ENCODE measurements at regions not wholly inside any gene's neighbourhood (a gene's known extent, or its start where the extent isn't known, plus 50 kb on each side); places are given as distances from the start of the nearest gene placed in this dataset.
"Not testable (repeated sequence)": the region's sequence is repeated elsewhere in the genome, so short reads cannot be mapped to it uniquely, and the experiment has no call there.

DNA sequence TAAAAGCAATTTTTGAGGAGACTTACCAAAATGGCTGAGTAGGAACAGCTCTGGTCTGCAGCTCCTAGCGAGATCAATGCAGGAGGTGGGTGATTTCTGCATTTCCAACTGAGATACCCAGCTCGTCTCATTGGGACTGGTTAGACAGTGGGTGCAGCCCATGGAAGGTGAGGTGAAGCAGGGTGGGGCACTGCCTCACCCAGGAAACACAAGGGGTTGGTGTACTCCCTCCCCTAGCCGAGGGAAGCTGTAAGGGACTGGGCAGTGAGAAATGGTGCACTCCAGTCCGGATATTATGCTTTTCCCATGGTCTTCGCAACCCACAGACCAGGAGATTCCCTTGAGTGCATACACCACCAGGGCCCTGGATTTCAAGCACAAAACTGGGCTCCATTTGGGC is 419.0 kb downstream of the NUP35 start:
- no peak for DNase-seq (ENCODE audit: low read depth, low spot score)
- Histone ChIP-seq H3K27ac (ENCODE audit: control insufficient read depth, insufficient read depth, low read length) (no peak overlapping the region), H3K9me1 (ENCODE audit: control insufficient read depth, extremely low read depth, insufficient read depth, low read length) (no peaks in the 10 kb centered on the region), H3K36me3 (ENCODE audit: control insufficient read depth in 2 of 2, extremely low read depth in 1 of 2, insufficient read depth in 2 of 2, low read length in 2 of 2) (no peaks in the 10 kb centered on the region), H3K9me3 (ENCODE audit: control insufficient read depth, low read depth, low read length) (no peaks in the 10 kb centered on the region), H3K4me3 (ENCODE audit: control insufficient read depth in 2 of 3, extremely low read depth in 1 of 3, insufficient read depth in 2 of 3, low read depth in 1 of 3, low read length in 3 of 3) (no peak overlapping the region), H4K20me1 (ENCODE audit: control insufficient read depth, extremely low read depth, insufficient read depth, low read length) (no peaks in the 10 kb centered on the region), H3K27me3 (ENCODE audit: control insufficient read depth, extremely low read depth, insufficient read depth, low read length) (no peaks in the 10 kb centered on the region), H3K4me2 (ENCODE audit: control insufficient read depth, extremely low read depth, insufficient read depth, low read depth, low read length) (no peak overlapping the region), H3K79me2 (ENCODE audit: control insufficient read depth, insufficient read depth, low read length) (no peaks in the 10 kb centered on the region), H2AFZ (ENCODE audit: control insufficient read depth, low read length) (no peak overlapping the region), H3K9ac (ENCODE audit: control insufficient read depth, extremely low read depth, insufficient read depth, low read length) (no peak overlapping the region), H3K4me1 (ENCODE audit: control insufficient read depth, extremely low read depth, insufficient read depth, low read length) (no peaks in the 10 kb centered on the region)
- TF ChIP-seq CTCF (optimal IDR thresholded peaks at IDR 0.05 in 1 of 3, IDR thresholded peaks at IDR 0.05 in 1 of 3, conservative IDR thresholded peaks at IDR 0.05 in 1 of 3; ENCODE audit: extremely low read depth in 1 of 3, insufficient read depth in 2 of 3, low read length in 3 of 3) (no peak), EZH2 (IDR thresholded peaks at IDR 0.05; ENCODE audit: low read length) (no peak)
- no peak for FAIRE-seq
- dilution Hi-C loops (cut with MboI; ENCODE audit: extremely low pct_ligation_motif_present, low sequenced_read_pairs) = no loop called here

DNA sequence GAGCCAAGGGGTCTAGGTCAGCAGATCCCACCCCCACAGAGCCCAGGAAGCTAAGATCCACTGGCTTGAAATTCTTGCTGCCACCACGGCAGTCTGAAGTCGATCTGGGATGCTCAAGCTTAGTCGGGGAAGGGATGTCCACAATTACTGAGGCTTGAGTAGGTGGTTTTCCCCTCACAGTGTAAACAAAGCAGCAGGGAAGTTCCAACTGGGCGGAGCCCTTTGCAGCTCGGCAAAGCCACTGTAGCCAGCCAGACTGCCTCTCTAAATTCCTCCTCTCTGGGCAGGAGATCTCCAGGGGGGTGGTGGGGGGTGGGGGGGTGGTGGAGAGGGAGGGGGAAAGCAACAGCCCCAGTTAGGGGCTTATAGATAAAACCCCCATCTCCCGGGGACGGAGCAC is 419.5 kb downstream of the NUP35 start:
- Histone ChIP-seq H3K27me3 (ENCODE audit: control insufficient read depth, extremely low read depth, insufficient read depth, low read length) (no peaks in the 10 kb centered on the region), H2AFZ (ENCODE audit: control insufficient read depth, low read length) (no peak overlapping the region)

GRCh38 chr2:183546560-183547350 is 422.5 kb downstream of the NUP35 start:
- H3K4me3 ChIP-seq (ENCODE audit: control insufficient read depth in 2 of 3, extremely low read depth in 1 of 3, insufficient read depth in 2 of 3, low read depth in 1 of 3, low read length in 3 of 3); H3K9me3 ChIP-seq (ENCODE audit: control insufficient read depth, low read depth, low read length); H3K36me3 ChIP-seq (ENCODE audit: control insufficient read depth in 2 of 2, extremely low read depth in 1 of 2, insufficient read depth in 2 of 2, low read length in 2 of 2); dilution Hi-C loops (cut with MboI; ENCODE audit: extremely low pct_ligation_motif_present, low sequenced_read_pairs); H4K20me1 ChIP-seq (ENCODE audit: control insufficient read depth, extremely low read depth, insufficient read depth, low read length); H3K4me2 ChIP-seq (ENCODE audit: control insufficient read depth, extremely low read depth, insufficient read depth, low read depth, low read length); H3K9ac ChIP-seq (ENCODE audit: control insufficient read depth, extremely low read depth, insufficient read depth, low read length); H3K4me1 ChIP-seq (ENCODE audit: control insufficient read depth, extremely low read depth, insufficient read depth, low read length); H2AFZ ChIP-seq (ENCODE audit: control insufficient read depth, low read length); H3K27ac ChIP-seq (ENCODE audit: control insufficient read depth, insufficient read depth, low read length); H3K27me3 ChIP-seq (ENCODE audit: control insufficient read depth, extremely low read depth, insufficient read depth, low read length); H3K79me2 ChIP-seq (ENCODE audit: control insufficient read depth, insufficient read depth, low read length); FAIRE-seq; DNase-seq (ENCODE audit: low read depth, low spot score); H3K9me1 ChIP-seq (ENCODE audit: control insufficient read depth, extremely low read depth, insufficient read depth, low read length): not testable (repeated sequence)

More for the DNA sequence above, 419.5 kb downstream of the NUP35 start:
- TF ChIP-seq CTCF (optimal IDR thresholded peaks at IDR 0.05 in 1 of 3, IDR thresholded peaks at IDR 0.05 in 1 of 3, conservative IDR thresholded peaks at IDR 0.05 in 1 of 3; ENCODE audit: extremely low read depth in 1 of 3, insufficient read depth in 2 of 3, low read length in 3 of 3) (no peak), EZH2 (IDR thresholded peaks at IDR 0.05; ENCODE audit: low read length) (no peak)
- Histone ChIP-seq H3K9ac (ENCODE audit: control insufficient read depth, extremely low read depth, insufficient read depth, low read length) (no peak overlapping the region), H3K4me3 (ENCODE audit: control insufficient read depth in 2 of 3, extremely low read depth in 1 of 3, insufficient read depth in 2 of 3, low read depth in 1 of 3, low read length in 3 of 3) (no peak overlapping the region), H3K79me2 (ENCODE audit: control insufficient read depth, insufficient read depth, low read length) (no peaks in the 10 kb centered on the region), H4K20me1 (ENCODE audit: control insufficient read depth, extremely low read depth, insufficient read depth, low read length) (no peaks in the 10 kb centered on the region), H3K27ac (ENCODE audit: control insufficient read depth, insufficient read depth, low read length) (no peak overlapping the region), H3K9me1 (ENCODE audit: control insufficient read depth, extremely low read depth, insufficient read depth, low read length) (no peaks in the 10 kb centered on the region), H3K36me3 (ENCODE audit: control insufficient read depth in 2 of 2, extremely low read depth in 1 of 2, insufficient read depth in 2 of 2, low read length in 2 of 2) (no peaks in the 10 kb centered on the region), H3K9me3 (ENCODE audit: control insufficient read depth, low read depth, low read length) (no peaks in the 10 kb centered on the region), H3K4me1 (ENCODE audit: control insufficient read depth, extremely low read depth, insufficient read depth, low read length) (no peaks in the 10 kb centered on the region), H3K4me2 (ENCODE audit: control insufficient read depth, extremely low read depth, insufficient read depth, low read depth, low read length) (no peak overlapping the region)
- FAIRE-seq = no peak
- dilution Hi-C loops (cut with MboI; ENCODE audit: extremely low pct_ligation_motif_present, low sequenced_read_pairs) = no loop called here
- no peak for DNase-seq (ENCODE audit: low read depth, low spot score)

All from keratinocyte (primary cell).